H1 (cell line): ENCODE measurements at regions not wholly inside any gene's neighbourhood (a gene's known extent, or its start where the extent isn't known, plus 50 kb on each side); places are given as distances from the start of the nearest gene placed in this dataset.
A peak's percentile ranks its signal among the peaks of the same experiment; 100 is the strongest.

Source experiments
- CTCF ChIA-PET: fragments of 300-600 bp; sonication (Branson Sonifier 250); formaldehyde crosslinking; loops from one replicate; lab custom pipeline; 2021; ENCODE audit not compliant: partially characterized antibody; lab: Charles Lee
- POLR2A ChIA-PET: fragments of 300-600 bp; sonication (Branson Sonifier 250); formaldehyde crosslinking; loops from one replicate; lab custom pipeline; 2021; ENCODE audit warnings: inconsistent platforms; ENCODE audit not compliant: partially characterized antibody; lab: Charles Lee
- DNase-seq, 2 experiments: peaks; one replicate each; pipeline versions ENCODE4 v3.0.0 to v3.0.0-alpha.2; 2010 to 2022; ENCODE audit warnings: low spot score in 2 of 2, low read depth in 1 of 2, mixed read lengths in 1 of 2
- FAIRE-seq: peaks from 2 replicates; lab custom pipeline; 2011; peaks lifted over from hg19 to GRCh38; lab: Jason Lieb, UNC
- H2AFZ ChIP-seq: 2 replicates; pipeline ENCODE4 v1.8.1; 2012; ENCODE audit warnings: low read length, inconsistent platforms
- H2AK5ac ChIP-seq: 2 replicates; pipeline ENCODE4 v1.6.1; 2013; ENCODE audit warnings: low read depth, low read length
- H2BK120ac ChIP-seq: replicated peaks from 2 replicates; pipeline ENCODE3; 2013; ENCODE audit warnings: low read depth, low read length, inconsistent platforms
- H2BK12ac ChIP-seq: 2 replicates; pipeline ENCODE4 v1.6.1; 2013; ENCODE audit warnings: low read depth, low read length
- H2BK15ac ChIP-seq: 2 replicates; pipeline ENCODE4 v1.6.1; 2013; ENCODE audit warnings: low read length
- H2BK20ac ChIP-seq: 2 replicates; pipeline ENCODE4 v1.6.1; 2013; ENCODE audit warnings: low read length
- H2BK5ac ChIP-seq: 2 replicates; pipeline ENCODE4 v1.6.1; 2013; ENCODE audit warnings: low read depth, low read length
- H3K14ac ChIP-seq: 2 replicates; pipeline ENCODE4 v1.6.1; 2013; ENCODE audit warnings: inconsistent platforms; ENCODE audit not compliant: insufficient read length
- H3K18ac ChIP-seq: 2 replicates; pipeline ENCODE4 v1.6.1; 2013; ENCODE audit warnings: low read length; ENCODE audit errors: extremely low read depth
- H3K23ac ChIP-seq: 2 replicates; pipeline ENCODE4 v1.6.1; 2013; ENCODE audit warnings: inconsistent platforms; ENCODE audit not compliant: insufficient read length
- H3K23me2 ChIP-seq: 2 replicates; pipeline ENCODE4 v1.6.1; 2013; ENCODE audit warnings: low read depth, low read length
- H3K27ac ChIP-seq: 2 replicates; pipeline ENCODE4 v1.6.1; 2011; ENCODE audit warnings: low read depth, low read length, inconsistent platforms
- H3K27me3 ChIP-seq, 4 experiments: replicated peaks in 1 of 4; 1 replicate in 1 of 4; 2 replicates in 3 of 4; pipeline versions ENCODE4 v1.6.1 to v1.8.1; 2011 to 2013; ENCODE audit warnings: low read length in 3 of 4, mild to moderate bottlenecking in 3 of 4, inconsistent platforms in 2 of 4, mixed read lengths in 2 of 4, moderate library complexity in 1 of 4; ENCODE audit not compliant: control insufficient read depth in 3 of 4, insufficient read depth in 3 of 4; ENCODE audit errors: extremely low read depth in 1 of 4
- H3K36me3 ChIP-seq, 4 experiments: 2 replicates each; pipeline versions ENCODE4 v1.6.1 to v1.8.1; 2011 to 2013; ENCODE audit warnings: mild to moderate bottlenecking in 4 of 4, low read length in 3 of 4, moderate library complexity in 2 of 4, control low read depth in 1 of 4, inconsistent platforms in 1 of 4; ENCODE audit not compliant: insufficient read depth in 4 of 4, control insufficient read depth in 2 of 4
- H3K4ac ChIP-seq: replicated peaks from 2 replicates; pipeline ENCODE3; 2013; ENCODE audit warnings: low read length, low read depth, mixed read lengths, inconsistent platforms; ENCODE audit not compliant: insufficient read length
- H3K4me1 ChIP-seq, 4 experiments: replicated peaks in 1 of 4; 1 replicate in 1 of 4; 2 replicates in 3 of 4; pipeline versions ENCODE4 v1.6.1 to v1.8.1; 2011 to 2013; ENCODE audit warnings: low read length in 3 of 4, inconsistent platforms in 2 of 4, mixed read lengths in 1 of 4; ENCODE audit not compliant: insufficient read depth in 4 of 4, control insufficient read depth in 3 of 4
- H3K4me2 ChIP-seq, 2 experiments: 2 replicates each; pipeline versions ENCODE4 v1.6.1 to v1.8.1; 2011 to 2013; ENCODE audit warnings: low read depth in 2 of 2, low read length in 2 of 2, control low read depth in 1 of 2, inconsistent platforms in 1 of 2, mild to moderate bottlenecking in 1 of 2; ENCODE audit not compliant: insufficient read depth in 1 of 2
- H3K4me3 ChIP-seq, 4 experiments: fragments of 200-600, 300-600 bp in 1 of 4; sonication (generic), shearing (Covaris generic), sonication (Bioruptor Twin) in 1 of 4; 2 replicates each; pipeline versions ENCODE4 v1.5.1 to v1.8.1; 2011 to 2016; ENCODE audit warnings: low read length in 4 of 4, low read depth in 3 of 4, control low read depth in 2 of 4, inconsistent platforms in 2 of 4, mild to moderate bottlenecking in 2 of 4, mixed read lengths in 1 of 4, moderate library complexity in 1 of 4; ENCODE audit not compliant: insufficient read depth in 2 of 4; ENCODE audit errors: extremely low read depth in 1 of 4
- H3K56ac ChIP-seq: replicated peaks from 2 replicates; pipeline ENCODE3; 2013; ENCODE audit warnings: low read depth, mild to moderate bottlenecking, mixed read lengths, low read length, inconsistent platforms; ENCODE audit not compliant: insufficient read length
- H3K79me1 ChIP-seq: 2 replicates; pipeline ENCODE4 v1.6.1; 2013; ENCODE audit warnings: low read depth, low read length, control low read depth
- H3K79me2 ChIP-seq, 2 experiments: 2 replicates each; pipeline versions ENCODE4 v1.6.1 to v1.8.1; 2012 to 2013; ENCODE audit warnings: low read length in 2 of 2, mild to moderate bottlenecking in 2 of 2, inconsistent platforms in 1 of 2; ENCODE audit not compliant: insufficient read depth in 2 of 2, control insufficient read depth in 1 of 2
- H3K9ac ChIP-seq, 4 experiments: replicated peaks in 1 of 4; 1 replicate in 1 of 4; 2 replicates in 3 of 4; pipeline versions ENCODE4 v1.6.1 to v1.8.1; 2011 to 2013; ENCODE audit warnings: low read depth in 3 of 4, low read length in 3 of 4, control low read depth in 2 of 4, mild to moderate bottlenecking in 2 of 4, moderate library complexity in 2 of 4, inconsistent platforms in 1 of 4; ENCODE audit errors: extremely low read depth in 1 of 4
- H3K9me3 ChIP-seq, 2 experiments: 2 replicates each; pipeline versions ENCODE4 v1.6.1 to v1.8.1; 2012 to 2013; ENCODE audit warnings: mild to moderate bottlenecking in 2 of 2, moderate library complexity in 2 of 2, control low read depth in 1 of 2, inconsistent platforms in 1 of 2, low read depth in 1 of 2, low read length in 1 of 2, mixed read lengths in 1 of 2; ENCODE audit not compliant: insufficient read depth in 2 of 2
- H4K20me1 ChIP-seq, 2 experiments: replicated peaks in 1 of 2; 2 replicates each; pipeline versions ENCODE3 to v1.8.1; 2011 to 2013; ENCODE audit warnings: inconsistent platforms in 2 of 2, low read length in 2 of 2, mild to moderate bottlenecking in 1 of 2; ENCODE audit not compliant: insufficient read depth in 2 of 2, control insufficient read depth in 1 of 2
- H4K5ac ChIP-seq: 2 replicates; pipeline ENCODE4 v1.6.1; 2013; ENCODE audit warnings: low read length, low read depth, mixed read lengths, inconsistent platforms; ENCODE audit not compliant: insufficient read length
- H4K8ac ChIP-seq: 2 replicates; pipeline ENCODE4 v1.8.0; 2013; ENCODE audit warnings: mild to moderate bottlenecking, moderate library complexity, low read length, inconsistent platforms; ENCODE audit not compliant: insufficient read depth; ENCODE audit errors: extremely low read depth
- H4K91ac ChIP-seq: replicated peaks from 2 replicates; pipeline ENCODE3; 2013; ENCODE audit warnings: low read length, mixed read lengths, inconsistent platforms; ENCODE audit not compliant: insufficient read length
- MAFK ChIP-seq: IDR thresholded peaks from 2 replicates; pipeline ENCODE4 v1.6.1; 2012; ENCODE audit warnings: low read depth, mild to moderate bottlenecking, improper control_type of control experiment, low read length
- RBBP5 ChIP-seq: IDR thresholded peaks from 2 replicates; pipeline ENCODE4 v1.7.1; 2012; ENCODE audit warnings: low read depth, mild to moderate bottlenecking, inconsistent platforms, low read length, moderate library complexity, borderline replicate concordance
- WGBS, 2 experiments: shearing (Covaris generic) in 1 of 2; methylation state at CpG; one replicate each; pipeline versions ENCODE4 v1.1.6 to v1.1.7; 2013 to 2015; ENCODE audit warnings: low lambda C conversion rate in 2 of 2, mixed read lengths in 2 of 2, inconsistent platforms in 1 of 2, low coverage in 1 of 2, missing lambda C conversion rate in 1 of 2; ENCODE audit not compliant: insufficient replicate concordance in 2 of 2, insufficient coverage in 1 of 2, insufficient read length in 1 of 2; ENCODE audit errors: extremely low coverage in 1 of 2, missing lambda C conversion rate in 1 of 2; 5-methylcytosine and 5-hydroxymethylcytosine counted together

DNA sequence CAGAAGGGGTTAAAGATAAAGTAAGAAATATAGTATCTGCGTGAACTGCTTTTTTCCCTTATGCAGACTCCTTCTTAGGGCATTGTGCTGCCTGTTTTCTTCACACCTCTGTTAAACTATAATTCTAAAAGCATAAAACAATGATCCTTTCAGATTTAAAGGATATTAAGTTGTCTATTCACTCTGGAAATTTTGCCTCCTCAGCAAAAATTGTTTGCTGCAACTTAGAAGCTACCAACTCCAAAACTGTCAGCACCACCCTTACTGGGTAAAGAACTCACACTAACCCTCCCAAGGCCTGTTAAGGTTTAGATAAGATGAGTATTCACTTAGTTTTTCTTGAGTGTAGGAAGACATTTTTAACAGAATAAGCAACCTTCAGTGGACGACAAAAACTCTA lies 259.5 kb downstream of the KDM5D start:
- H3K79me2 ChIP-seq = no peaks in the 10 kb centered on the region
- CTCF ChIA-PET = no interaction called here

More for the DNA sequence above, 259.5 kb downstream of the KDM5D start:
- Histone ChIP-seq H3K4me2 (no peak overlapping the region), H2BK12ac (no peak overlapping the region), H2BK20ac (no peak overlapping the region), H3K27ac (no peak overlapping the region), H2AK5ac (no peak overlapping the region), H3K56ac (no peak overlapping the region), H4K91ac (no peak overlapping the region), H4K5ac (no peak overlapping the region), H3K23ac (no peak overlapping the region), H3K14ac (no peak overlapping the region), H3K36me3 (no peaks in the 10 kb centered on the region), H3K4ac (no peak overlapping the region), H2BK5ac (no peak overlapping the region), H2BK120ac (no peak overlapping the region), H4K8ac (no peak overlapping the region), H3K18ac (no peak overlapping the region), H3K27me3 (no peaks in the 10 kb centered on the region), H3K4me1 (no peaks in the 10 kb centered on the region), H3K79me1 (no peaks in the 10 kb centered on the region), H3K9me3 (no peaks in the 10 kb centered on the region), H2BK15ac (no peak overlapping the region), H3K23me2 (no peaks in the 10 kb centered on the region), H2AFZ (no peak overlapping the region), H3K9ac (no peak overlapping the region), H3K4me3 (no peak overlapping the region), H4K20me1 (no peaks in the 10 kb centered on the region)
- TF ChIP-seq RBBP5 (no peak), MAFK (peak; percentile 66; the same call in 1 of the 2 replicates)
- 76% methylated on average over 2 of the region's 2 CpGs; no CpG with 5 or more reads in 1 of the 2 experiments for WGBS, 2 experiments
- no peak for DNase-seq
- no peak for FAIRE-seq
- POLR2A ChIA-PET = no interaction called here
